Astrocyte of the cerebellum (primary cell): ENCODE measurements at regions not wholly inside any gene's neighbourhood (a gene's known extent, or its start where the extent isn't known, plus 50 kb on each side); places are given as distances from the start of the nearest gene placed in this dataset.

Experiments used
- DNase-seq: peaks from one replicate; pipeline ENCODE4 v3.0.0-alpha.2; 2011; ENCODE audit warnings: low read depth
- H3K4me3 ChIP-seq: 2 replicates; pipeline ENCODE4 v1.5.1; 2011; ENCODE audit warnings: mild to moderate bottlenecking, low read depth, low read length, moderate library complexity
- in situ Hi-C: cut with HindIII; loops from 2 replicates; pipeline ENCODE4 v1.10.0; 2017; ENCODE audit warnings: low sequenced_read_pairs
- TF ChIP-seq, protein P1 (sequence below): IDR thresholded peaks from 2 replicates; pipeline ENCODE4 v1.5.1; 2012; ENCODE audit warnings: low read length, low read depth, moderate library complexity, mild to moderate bottlenecking; ENCODE audit errors: missing control alignments

DNA sequence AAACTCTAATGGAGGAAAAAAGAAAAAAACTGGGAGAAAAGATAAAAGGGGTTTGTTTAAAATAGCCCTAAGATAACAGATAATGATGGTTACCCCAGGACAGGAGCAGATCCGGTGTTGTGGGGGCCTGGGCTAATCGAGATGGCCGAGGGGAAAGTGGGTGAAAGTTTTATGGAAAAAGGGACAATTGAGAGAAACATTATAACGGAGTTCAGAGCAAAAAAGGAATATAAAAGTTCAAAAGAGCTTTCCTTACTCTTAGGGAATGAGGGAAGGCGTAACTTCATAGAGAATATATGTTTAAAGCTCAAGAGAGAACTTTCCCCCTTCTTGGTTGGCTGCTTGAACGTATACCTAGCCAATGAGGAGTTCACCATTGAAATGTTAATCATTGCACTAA, 131.4 kb downstream of the BAMBI start:
- TF ChIP-seq, protein P1, sequence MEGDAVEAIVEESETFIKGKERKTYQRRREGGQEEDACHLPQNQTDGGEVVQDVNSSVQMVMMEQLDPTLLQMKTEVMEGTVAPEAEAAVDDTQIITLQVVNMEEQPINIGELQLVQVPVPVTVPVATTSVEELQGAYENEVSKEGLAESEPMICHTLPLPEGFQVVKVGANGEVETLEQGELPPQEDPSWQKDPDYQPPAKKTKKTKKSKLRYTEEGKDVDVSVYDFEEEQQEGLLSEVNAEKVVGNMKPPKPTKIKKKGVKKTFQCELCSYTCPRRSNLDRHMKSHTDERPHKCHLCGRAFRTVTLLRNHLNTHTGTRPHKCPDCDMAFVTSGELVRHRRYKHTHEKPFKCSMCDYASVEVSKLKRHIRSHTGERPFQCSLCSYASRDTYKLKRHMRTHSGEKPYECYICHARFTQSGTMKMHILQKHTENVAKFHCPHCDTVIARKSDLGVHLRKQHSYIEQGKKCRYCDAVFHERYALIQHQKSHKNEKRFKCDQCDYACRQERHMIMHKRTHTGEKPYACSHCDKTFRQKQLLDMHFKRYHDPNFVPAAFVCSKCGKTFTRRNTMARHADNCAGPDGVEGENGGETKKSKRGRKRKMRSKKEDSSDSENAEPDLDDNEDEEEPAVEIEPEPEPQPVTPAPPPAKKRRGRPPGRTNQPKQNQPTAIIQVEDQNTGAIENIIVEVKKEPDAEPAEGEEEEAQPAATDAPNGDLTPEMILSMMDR, result no peak
- in situ Hi-C loops, result no loop called here
- no peak overlapping the region for H3K4me3 ChIP-seq
- no peak for DNase-seq

DNA sequence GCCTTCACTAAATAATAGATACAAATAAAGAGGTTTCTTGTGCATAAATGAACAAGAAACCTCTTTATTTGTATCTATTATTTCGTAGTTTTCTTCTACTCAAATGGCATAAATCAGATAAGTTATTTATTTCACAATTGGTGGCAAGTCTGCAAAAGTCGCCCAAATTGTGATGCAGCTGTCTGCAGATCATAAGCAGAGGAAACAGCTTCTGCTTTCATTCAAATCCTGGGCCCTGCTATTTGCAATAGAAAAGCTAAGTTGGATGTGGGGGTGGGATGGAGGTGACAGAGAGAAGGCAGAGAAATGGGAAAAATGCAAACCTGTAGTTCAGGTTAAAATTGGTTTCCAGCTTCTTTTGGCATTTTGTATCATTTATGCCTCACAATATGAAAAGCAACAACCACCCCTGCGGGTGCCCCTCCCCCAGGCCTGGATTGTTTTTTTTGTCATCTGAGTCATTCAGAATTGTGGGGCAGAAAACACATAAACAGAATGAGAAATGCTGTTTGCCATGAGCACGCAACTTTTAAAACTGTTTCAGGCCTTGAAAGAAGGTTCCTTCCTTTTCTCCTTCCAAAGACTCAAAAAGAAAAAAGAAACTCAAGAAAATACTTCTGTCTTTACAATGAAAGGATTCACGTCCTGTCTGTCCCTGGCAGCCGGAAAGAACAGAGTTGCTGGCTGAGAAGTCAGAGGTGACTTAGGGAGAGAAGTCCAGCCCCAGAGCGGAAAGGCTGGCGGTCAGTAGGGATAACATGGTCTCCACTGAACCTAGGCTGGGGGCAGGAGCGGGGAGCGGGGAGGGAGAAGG, 132.9 kb downstream of the BAMBI start:
- no peak overlapping the region for H3K4me3 ChIP-seq
- in situ Hi-C loops, result no loop called here
- DNase-seq, result no peak
- TF ChIP-seq, protein P1, result no peak

DNA sequence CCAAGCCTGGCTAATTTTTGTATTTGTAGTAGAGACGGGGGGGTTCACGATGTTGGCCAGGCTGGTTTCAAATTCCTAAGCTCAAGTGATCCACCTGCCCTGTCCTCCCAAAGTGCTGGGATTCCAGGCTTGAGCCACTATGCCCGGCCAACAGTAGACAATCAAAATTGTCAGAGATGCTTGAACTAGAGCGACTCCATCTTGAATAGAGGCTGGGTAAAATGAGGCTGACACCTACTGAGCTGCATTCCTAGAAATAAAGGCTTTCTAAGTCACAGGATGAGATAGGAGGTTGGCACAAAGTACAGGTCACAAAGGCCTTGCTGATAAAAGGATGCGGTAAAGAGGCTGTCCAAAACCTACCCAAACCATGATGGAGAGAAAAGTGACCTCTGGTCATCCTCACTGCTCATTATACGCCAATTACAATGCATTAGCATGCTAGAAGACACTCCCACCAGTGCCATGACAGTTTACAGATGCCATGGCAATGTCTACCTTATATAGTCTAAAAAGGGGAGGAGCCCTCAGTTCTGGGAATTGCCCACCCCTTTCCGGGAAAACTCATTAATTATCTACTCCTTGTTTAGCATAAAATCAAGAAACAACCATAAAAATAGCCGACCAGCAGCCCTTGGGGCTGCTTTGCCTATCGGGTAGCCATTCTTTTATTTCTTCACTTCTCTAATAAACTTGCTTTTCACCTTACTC, 134.5 kb downstream of the BAMBI start:
- TF ChIP-seq, protein P1, result no peak
- H3K4me3 ChIP-seq, result no peak overlapping the region
- in situ Hi-C loops, result no loop called here
- DNase-seq, result no peak

DNA sequence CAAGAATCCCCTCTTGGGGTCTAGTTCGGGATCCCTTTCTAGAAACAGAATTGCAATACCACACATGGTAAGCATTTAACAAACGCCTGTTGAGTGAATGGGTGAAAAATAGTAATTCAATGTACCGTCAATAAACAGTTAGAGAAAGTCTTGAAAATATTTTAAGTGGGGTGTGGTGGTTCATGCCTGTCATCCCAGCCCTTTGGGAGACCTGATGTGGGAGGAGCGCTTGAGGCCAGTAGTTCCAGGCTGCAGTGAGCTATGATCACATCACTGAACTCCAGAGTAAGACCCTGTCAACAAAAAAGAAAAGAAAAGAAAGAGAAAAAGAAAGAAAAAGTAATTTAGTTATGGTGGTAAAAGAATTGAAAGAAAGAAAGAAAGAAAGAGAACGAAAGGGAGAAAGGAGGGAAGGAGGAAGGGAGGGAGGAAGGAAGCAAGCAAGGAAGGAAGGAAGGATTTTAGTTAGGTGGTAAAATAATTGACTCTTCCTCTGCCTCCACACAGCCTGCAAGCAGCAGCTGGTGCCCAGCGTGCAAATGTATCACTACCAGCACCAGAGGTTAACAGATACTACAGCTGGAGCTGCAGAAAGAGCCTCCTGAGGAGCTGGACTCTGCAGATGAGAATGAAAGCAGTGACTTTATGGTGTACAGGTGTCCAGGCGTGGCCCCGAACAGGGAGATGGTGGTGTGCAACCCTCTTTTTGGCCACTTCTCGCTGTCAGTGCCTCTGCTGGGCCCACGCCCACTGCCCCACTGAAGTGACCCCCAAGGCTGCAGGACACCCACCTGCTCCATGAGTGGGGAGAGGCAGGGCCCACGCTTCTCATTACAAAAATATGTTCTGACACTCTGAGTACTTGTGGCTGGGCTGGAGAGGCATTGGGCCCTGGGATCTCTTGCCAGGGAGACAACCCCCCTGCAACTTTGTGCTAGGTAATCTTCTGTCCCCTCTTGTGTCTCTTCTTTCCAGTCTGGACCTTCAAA, 135.4 kb downstream of the BAMBI start:
- TF ChIP-seq, protein P1, result no peak
- H3K4me3 ChIP-seq, result no peak overlapping the region
- DNase-seq, result no peak
- in situ Hi-C loops, result no loop called here

DNA sequence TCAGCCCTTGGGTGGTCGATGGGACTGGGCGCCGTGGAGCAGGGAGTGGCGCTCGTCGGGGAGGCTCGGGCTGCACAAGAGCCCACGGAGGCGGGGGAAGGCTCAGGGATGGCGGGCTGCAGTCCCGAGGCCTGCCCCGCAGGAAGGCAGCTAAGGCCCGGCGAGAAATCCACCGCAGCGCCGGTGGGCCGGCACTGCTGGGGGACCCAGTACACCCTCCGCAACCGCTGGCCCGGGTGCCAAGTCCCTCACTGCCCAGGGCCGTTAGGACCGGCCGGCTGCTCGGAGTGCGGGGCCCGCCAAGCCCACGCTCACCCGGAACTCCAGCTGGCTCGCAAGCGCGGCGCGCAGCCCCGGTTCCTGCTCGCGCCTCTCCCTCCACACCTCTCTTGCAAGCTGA, 138.4 kb downstream of the BAMBI start:
- no peak overlapping the region for H3K4me3 ChIP-seq
- no peak for DNase-seq
- TF ChIP-seq, protein P1, result no peak
- in situ Hi-C loops, result no loop called here
